ENCODE measurements at regions not wholly inside any gene's neighbourhood (a gene's known extent, or its start where the extent isn't known, plus 50 kb on each side); places are given as distances from the start of the nearest gene placed in this dataset.

DNA sequence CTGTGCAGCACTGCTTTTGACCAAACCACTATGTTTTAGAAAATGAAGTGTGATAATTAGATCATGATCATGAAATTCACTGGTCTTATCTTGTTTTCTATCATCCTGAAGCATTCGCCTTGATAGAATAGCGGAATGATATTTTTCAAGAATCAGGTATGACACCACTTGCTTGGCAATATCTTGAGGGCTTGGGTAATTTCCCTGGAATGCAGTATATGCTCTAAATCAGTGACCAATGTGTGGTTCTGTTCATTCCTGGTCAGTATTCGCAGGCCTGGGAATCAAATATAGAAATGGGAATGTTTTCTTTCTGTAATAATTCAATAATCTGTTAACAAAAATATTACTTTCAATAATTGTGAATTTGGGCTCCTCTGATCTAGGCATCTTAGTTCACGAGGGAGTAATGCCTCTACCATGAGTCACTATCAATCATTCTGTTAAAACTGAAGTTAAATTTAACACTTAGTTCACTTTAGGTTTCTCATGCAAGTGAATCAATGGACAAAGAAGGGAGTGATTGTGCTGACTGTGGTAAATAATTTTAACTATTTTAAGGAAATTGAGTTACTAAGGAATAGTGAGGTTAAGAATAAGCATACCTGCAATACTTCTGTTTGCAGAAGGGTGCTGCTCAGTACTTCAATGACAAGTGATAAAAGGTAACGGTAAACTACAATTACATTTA is 137.9 kb downstream of the PCDH20 start:
- Mint-ChIP-seq H3K27me3 (no peaks in the 10 kb centered on the region), H3K9me3 (peaks cover 11% of the 10 kb centered on the region), H3K4me3 (no peak overlapping the region), H3K4me1 (ENCODE audit: low read depth) (no peaks in the 10 kb centered on the region), H3K36me3 (ENCODE audit: low read depth) (no peaks in the 10 kb centered on the region), H3K27ac (no peak overlapping the region)
- DNase-seq = no peak
- no peaks in the 10 kb centered on the region for H3K27me3 ChIP-seq (ENCODE audit: control insufficient read depth in 1 of 2, insufficient read depth in 2 of 2, low read length in 2 of 2)
- no peak for ATAC-seq (ENCODE audit: poor library complexity)
- no peaks in the 10 kb centered on the region for H3K36me3 ChIP-seq (ENCODE audit: insufficient read depth, low read length)
- no peak overlapping the region for H3K4me3 ChIP-seq (ENCODE audit: low read length)
- CTCF ChIA-PET = no interaction called here
- POLR2A ChIA-PET = no interaction called here
- TF ChIP-seq, protein P1, sequence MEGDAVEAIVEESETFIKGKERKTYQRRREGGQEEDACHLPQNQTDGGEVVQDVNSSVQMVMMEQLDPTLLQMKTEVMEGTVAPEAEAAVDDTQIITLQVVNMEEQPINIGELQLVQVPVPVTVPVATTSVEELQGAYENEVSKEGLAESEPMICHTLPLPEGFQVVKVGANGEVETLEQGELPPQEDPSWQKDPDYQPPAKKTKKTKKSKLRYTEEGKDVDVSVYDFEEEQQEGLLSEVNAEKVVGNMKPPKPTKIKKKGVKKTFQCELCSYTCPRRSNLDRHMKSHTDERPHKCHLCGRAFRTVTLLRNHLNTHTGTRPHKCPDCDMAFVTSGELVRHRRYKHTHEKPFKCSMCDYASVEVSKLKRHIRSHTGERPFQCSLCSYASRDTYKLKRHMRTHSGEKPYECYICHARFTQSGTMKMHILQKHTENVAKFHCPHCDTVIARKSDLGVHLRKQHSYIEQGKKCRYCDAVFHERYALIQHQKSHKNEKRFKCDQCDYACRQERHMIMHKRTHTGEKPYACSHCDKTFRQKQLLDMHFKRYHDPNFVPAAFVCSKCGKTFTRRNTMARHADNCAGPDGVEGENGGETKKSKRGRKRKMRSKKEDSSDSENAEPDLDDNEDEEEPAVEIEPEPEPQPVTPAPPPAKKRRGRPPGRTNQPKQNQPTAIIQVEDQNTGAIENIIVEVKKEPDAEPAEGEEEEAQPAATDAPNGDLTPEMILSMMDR (IDR thresholded peaks at IDR 0.05) = no peak
- H3K27ac ChIP-seq (ENCODE audit: low read depth in 1 of 2, low read length in 2 of 2) = no peak overlapping the region
- peaks cover 4 to 7% of the 10 kb centered on the region in 2 experiments for H3K9me3 ChIP-seq (ENCODE audit: control insufficient read depth in 1 of 2, insufficient read depth in 1 of 2, low read length in 2 of 2)
- H3K4me1 ChIP-seq (ENCODE audit: insufficient read depth, low read length) = no peaks in the 10 kb centered on the region
- intact Hi-C loops (cut with DNase I, micrococcal nuclease) = no loop called here

DNA sequence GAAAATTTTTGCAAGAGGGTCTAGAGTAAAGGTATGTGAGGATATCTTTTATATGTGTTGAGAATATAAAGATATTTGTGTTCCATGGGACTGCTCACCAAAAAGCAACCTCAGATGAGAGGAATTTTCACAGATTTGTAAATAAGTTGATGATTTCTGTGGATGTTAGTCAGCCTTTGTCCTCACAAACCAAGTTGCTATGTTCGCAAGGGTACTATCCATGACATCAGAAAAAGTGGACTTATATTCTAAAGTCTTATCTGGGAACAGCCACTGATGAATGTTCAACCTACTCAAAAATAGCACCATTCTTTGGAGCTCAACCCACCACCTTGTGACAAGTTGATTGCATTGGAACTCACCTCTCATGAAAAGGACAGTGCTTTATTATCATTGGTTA is 138.6 kb downstream of the PCDH20 start:
- Histone ChIP-seq H3K4me3 (ENCODE audit: low read length) (no peak overlapping the region), H3K27ac (ENCODE audit: low read depth in 1 of 2, low read length in 2 of 2) (no peak overlapping the region), H3K4me1 (ENCODE audit: insufficient read depth, low read length) (no peaks in the 10 kb centered on the region), H3K9me3 (ENCODE audit: control insufficient read depth in 1 of 2, insufficient read depth in 1 of 2, low read length in 2 of 2) (peaks cover 4 to 7% of the 10 kb centered on the region in 2 experiments), H3K27me3 (ENCODE audit: control insufficient read depth in 1 of 2, insufficient read depth in 2 of 2, low read length in 2 of 2) (no peaks in the 10 kb centered on the region), H3K36me3 (ENCODE audit: insufficient read depth, low read length) (no peaks in the 10 kb centered on the region)
- Mint-ChIP-seq H3K36me3 (ENCODE audit: low read depth) (no peaks in the 10 kb centered on the region), H3K9me3 (peaks cover 13% of the 10 kb centered on the region), H3K27me3 (no peaks in the 10 kb centered on the region), H3K4me3 (no peak overlapping the region), H3K27ac (no peak overlapping the region), H3K4me1 (ENCODE audit: low read depth) (no peaks in the 10 kb centered on the region)
- no peak for DNase-seq
- no peak for ATAC-seq (ENCODE audit: poor library complexity)
- ChIA-PET POLR2A (no interaction called here), CTCF (no interaction called here)
- intact Hi-C loops (cut with DNase I, micrococcal nuclease) = no loop called here
- TF ChIP-seq, protein P1 (IDR thresholded peaks at IDR 0.05) = no peak

GRCh38 chr13:61276401-61276800 is 139.2 kb downstream of the PCDH20 start:
- DNase-seq (no peak), ATAC-seq (ENCODE audit: poor library complexity) (no peak)
- Mint-ChIP-seq H3K36me3 (ENCODE audit: low read depth) (no peaks in the 10 kb centered on the region), H3K27ac (no peak overlapping the region), H3K27me3 (no peaks in the 10 kb centered on the region), H3K4me3 (no peak overlapping the region), H3K4me1 (ENCODE audit: low read depth) (no peaks in the 10 kb centered on the region), H3K9me3 (peaks cover 11% of the 10 kb centered on the region)
- no peaks in the 10 kb centered on the region for H3K27me3 ChIP-seq (ENCODE audit: control insufficient read depth in 1 of 2, insufficient read depth in 2 of 2, low read length in 2 of 2)
- H3K4me1 ChIP-seq (ENCODE audit: insufficient read depth, low read length) = no peaks in the 10 kb centered on the region
- no peak overlapping the region for H3K4me3 ChIP-seq (ENCODE audit: low read length)
- H3K9me3 ChIP-seq (ENCODE audit: control insufficient read depth in 1 of 2, insufficient read depth in 1 of 2, low read length in 2 of 2) = peaks cover 0 to 7% of the 10 kb centered on the region in 2 experiments
- no peaks in the 10 kb centered on the region for H3K36me3 ChIP-seq (ENCODE audit: insufficient read depth, low read length)
- POLR2A ChIA-PET = no interaction called here
- TF ChIP-seq, protein P1 (IDR thresholded peaks at IDR 0.05) = no peak
- intact Hi-C loops (cut with DNase I, micrococcal nuclease) = no loop called here
- CTCF ChIA-PET = no interaction called here
- no peak overlapping the region for H3K27ac ChIP-seq (ENCODE audit: low read depth in 1 of 2, low read length in 2 of 2)
